IMR-90 (cell line): ENCODE measurements at regions not wholly inside any gene's neighbourhood (a gene's known extent, or its start where the extent isn't known, plus 50 kb on each side); places are given as distances from the start of the nearest gene placed in this dataset.

Experiments
- ATAC-seq: fragments of 200-7000 bp; cut with Tn5 transposase; 2 replicates; pipeline ENCODE4 v1.9.1; 2020; ENCODE audit warnings: low read depth, mild to moderate bottlenecking, moderate library complexity
- BruUV-seq: library from RNA; stranded (reverse); fragments of 400-500 nt; replicated peaks from 2 replicates; lab custom pipeline; 2021; lab: Mats Ljungman, UMichigan
- CTCF ChIA-PET: fragments of 300-600 bp; formaldehyde crosslinking; extraction: SDS; loops from one replicate; lab custom pipeline; 2021; ENCODE audit warnings: antibody characterized with exemption; lab: Yijun Ruan, JAX
- POLR2A ChIA-PET: fragments of 300-600 bp; sonication (Branson Sonifier 250); formaldehyde crosslinking; loops from one replicate; lab custom pipeline; 2022; ENCODE audit warnings: antibody characterized with exemption; ENCODE audit not compliant: unreplicated experiment; lab: Charles Lee
- DNase-seq: peaks from one replicate; pipeline ENCODE4 v3.0.0; 2013
- H2AFZ ChIP-seq: replicated peaks from 2 replicates; pipeline ENCODE3; 2013; ENCODE audit warnings: low read length, mild to moderate bottlenecking; ENCODE audit not compliant: poor library complexity
- H2AK5ac ChIP-seq: 2 replicates; pipeline ENCODE4 v1.6.1; 2013; ENCODE audit warnings: low read depth, low read length, inconsistent platforms
- H2AK9ac ChIP-seq: replicated peaks from 2 replicates; pipeline ENCODE3; 2013; ENCODE audit warnings: mild to moderate bottlenecking, low read depth, low read length, moderate library complexity; ENCODE audit not compliant: poor library complexity
- H2BK120ac ChIP-seq: 2 replicates; pipeline ENCODE4 v1.6.1; 2013; ENCODE audit warnings: low read depth, low read length, inconsistent platforms
- H2BK15ac ChIP-seq: 3 replicates; pipeline ENCODE4 v1.6.1; 2013; ENCODE audit warnings: low read depth, low read length, inconsistent platforms
- H2BK20ac ChIP-seq: 2 replicates; pipeline ENCODE4 v1.6.1; 2013; ENCODE audit warnings: low read depth, mild to moderate bottlenecking, inconsistent platforms, low read length, moderate library complexity
- H2BK5ac ChIP-seq: 2 replicates; pipeline ENCODE4 v1.6.1; 2013; ENCODE audit warnings: mild to moderate bottlenecking, low read depth, low read length, inconsistent platforms; ENCODE audit not compliant: poor library complexity, severe bottlenecking
- H3K14ac ChIP-seq: replicated peaks from 2 replicates; pipeline ENCODE4 v1.6.1; 2013; ENCODE audit warnings: low read depth, low read length, inconsistent platforms
- H3K18ac ChIP-seq: 2 replicates; pipeline ENCODE4 v1.6.1; 2013; ENCODE audit warnings: low read depth, low read length, control low read depth
- H3K23ac ChIP-seq: 2 replicates; pipeline ENCODE4 v1.6.1; 2013; ENCODE audit warnings: low read depth, low read length, inconsistent platforms
- H3K27ac ChIP-seq: 2 replicates; pipeline ENCODE4 v1.5.1; 2013; ENCODE audit warnings: mild to moderate bottlenecking, control low read depth, low read length; ENCODE audit not compliant: insufficient read depth
- H3K27me3 ChIP-seq: 2 replicates; pipeline ENCODE4 v1.6.1; 2013; ENCODE audit warnings: low read length; ENCODE audit not compliant: control insufficient read depth, insufficient read depth
- H3K36me3 ChIP-seq: 2 replicates; pipeline ENCODE4 v1.6.1; 2013; ENCODE audit warnings: low read length, mixed read lengths; ENCODE audit not compliant: control insufficient read depth, insufficient read depth
- H3K4ac ChIP-seq: 2 replicates; pipeline ENCODE4 v1.6.1; 2013; ENCODE audit warnings: low read depth, low read length, inconsistent platforms
- H3K4me1 ChIP-seq: 2 replicates; pipeline ENCODE4 v1.6.1; 2013; ENCODE audit warnings: low read length, mixed read lengths; ENCODE audit not compliant: control insufficient read depth, insufficient read depth
- H3K4me2 ChIP-seq: 2 replicates; pipeline ENCODE4 v1.6.1; 2013; ENCODE audit warnings: low read depth, mild to moderate bottlenecking, control low read depth, low read length, moderate library complexity
- H3K4me3 ChIP-seq: 2 replicates; pipeline ENCODE4 v1.5.1; 2013; ENCODE audit warnings: low read depth, mild to moderate bottlenecking, control low read depth, low read length, moderate library complexity; ENCODE audit not compliant: insufficient read depth
- H3K56ac ChIP-seq: 2 replicates; pipeline ENCODE4 v1.6.1; 2013; ENCODE audit warnings: low read length, inconsistent platforms; ENCODE audit not compliant: insufficient read depth; ENCODE audit errors: extremely low read depth
- H3K79me1 ChIP-seq, 2 experiments: 2 replicates each; pipeline ENCODE4 v1.6.1; 2013; ENCODE audit warnings: low read length in 2 of 2, inconsistent platforms in 1 of 2, low read depth in 1 of 2
- H3K9ac ChIP-seq: 2 replicates; pipeline ENCODE4 v1.6.1; 2013; ENCODE audit warnings: low read depth, low read length, control low read depth
- H3K9me1 ChIP-seq: 2 replicates; pipeline ENCODE4 v1.6.1; 2013; ENCODE audit warnings: low read length, inconsistent platforms; ENCODE audit not compliant: insufficient read depth
- H3K9me3 ChIP-seq: 2 replicates; pipeline ENCODE4 v1.6.1; 2013; ENCODE audit warnings: low read length; ENCODE audit not compliant: control insufficient read depth, insufficient read depth
- H4K20me1 ChIP-seq: 2 replicates; pipeline ENCODE4 v1.6.1; 2013; ENCODE audit warnings: low read length, inconsistent platforms; ENCODE audit not compliant: insufficient read depth
- H4K5ac ChIP-seq: 2 replicates; pipeline ENCODE4 v1.6.1; 2013; ENCODE audit warnings: mild to moderate bottlenecking, low read depth, low read length, control low read depth
- H4K8ac ChIP-seq, 2 experiments: 2 replicates each; pipeline ENCODE4 v1.6.1; 2013; ENCODE audit warnings: low read depth in 2 of 2, low read length in 2 of 2, control low read depth in 1 of 2, inconsistent platforms in 1 of 2
- H4K91ac ChIP-seq: 2 replicates; pipeline ENCODE4 v1.6.1; 2013; ENCODE audit warnings: low read depth, low read length, inconsistent platforms; ENCODE audit not compliant: insufficient read depth
- BHLHE40 ChIP-seq: fragments of 150-350 bp; IDR thresholded peaks from 2 replicates; pipeline ENCODE4 v1.6.1; 2016; ENCODE audit warnings: mild to moderate bottlenecking, low read depth, low read length
- CEBPB ChIP-seq: IDR thresholded peaks from 2 replicates; pipeline ENCODE4 v1.6.1; 2012; ENCODE audit warnings: low read depth, low read length, improper control_type of control experiment
- CHD1 ChIP-seq: IDR thresholded peaks from 2 replicates; pipeline ENCODE4 v1.6.1; 2012; ENCODE audit warnings: low read depth, low read length, improper control_type of control experiment
- FOS ChIP-seq: fragments of 150-350 bp; IDR thresholded peaks from 2 replicates; pipeline ENCODE4 v1.6.1; 2016; ENCODE audit warnings: low read depth, low read length
- MAZ ChIP-seq: IDR thresholded peaks from 2 replicates; pipeline ENCODE4 v1.6.1; 2012; ENCODE audit warnings: low read depth, mild to moderate bottlenecking, low read length, improper control_type of control experiment, moderate library complexity, borderline replicate concordance
- MXI1 ChIP-seq: IDR thresholded peaks from 2 replicates; pipeline ENCODE4 v1.6.1; 2012; ENCODE audit warnings: low read depth, mild to moderate bottlenecking, low read length, moderate library complexity, borderline replicate concordance
- NFE2L2 ChIP-seq: fragments of 150-350 bp; IDR thresholded peaks from 2 replicates; pipeline ENCODE4 v1.6.1; 2016; ENCODE audit warnings: low read depth, mild to moderate bottlenecking, low read length
- POLR2A ChIP-seq: IDR thresholded peaks from 2 replicates; pipeline ENCODE4 v1.6.1; 2012; ENCODE audit warnings: mild to moderate bottlenecking, low read depth, low read length
- RAD21 ChIP-seq: IDR thresholded peaks from 2 replicates; pipeline ENCODE4 v1.6.1; 2012; ENCODE audit warnings: low read length, improper control_type of control experiment
- RCOR1 ChIP-seq: IDR thresholded peaks from 2 replicates; pipeline ENCODE4 v1.6.1; 2012; ENCODE audit warnings: mild to moderate bottlenecking, low read length, improper control_type of control experiment; ENCODE audit not compliant: insufficient replicate concordance
- RFX5 ChIP-seq: IDR thresholded peaks from 2 replicates; pipeline ENCODE4 v1.8.0; 2012; ENCODE audit warnings: low read depth, mild to moderate bottlenecking, low read length, moderate library complexity
- SMC3 ChIP-seq: fragments of 150-350 bp; IDR thresholded peaks from 2 replicates; pipeline ENCODE4 v1.6.1; 2016; ENCODE audit warnings: low read depth, mild to moderate bottlenecking, antibody characterized with exemption, low read length, moderate library complexity
- WGBS, 2 experiments: methylation state at CpG; one replicate each; pipeline versions ENCODE4 v1.1.5 to v1.1.7; 2013; ENCODE audit warnings: missing lambda C conversion rate in 2 of 2; ENCODE audit not compliant: insufficient read length in 1 of 2; ENCODE audit errors: extremely low coverage in 2 of 2; 5-methylcytosine and 5-hydroxymethylcytosine counted together
- dilution Hi-C: fragments of 300-500 bp; cut with HindIII; formaldehyde crosslinking; loops from one replicate; pipeline ENCODE4 v1.14.3; 2018; ENCODE audit warnings: low sequenced_read_pairs; ENCODE audit not compliant: unreplicated experiment
- in situ Hi-C: fragments of 300-500 bp; cut with MboI; formaldehyde crosslinking; loops from 3 replicates; pipeline ENCODE4 v1.14.3; 2019; ENCODE audit warnings: low sequenced_read_pairs, inconsistent platforms, mixed read lengths
- intact Hi-C: fragments of 100-400 bp; cut with micrococcal nuclease; formaldehyde crosslinking; loops from 2 replicates; pipeline ENCODE4 v1.10.0; 2022
- TF ChIP-seq, protein P1 (sequence below): conservative IDR thresholded peaks from 2 replicates; pipeline ENCODE4 v1.5.1; 2012; ENCODE audit warnings: mild to moderate bottlenecking, low read depth, low read length, improper control_type of control experiment
- TF ChIP-seq, protein P2 (sequence below): fragments of 150-350 bp; IDR thresholded peaks from 2 replicates; pipeline ENCODE4 v1.6.1; 2017; ENCODE audit warnings: mild to moderate bottlenecking, antibody characterized with exemption, low read length, low read depth
- TF ChIP-seq, protein P3 (sequence below): fragments of 150-350 bp; IDR thresholded peaks from 2 replicates; pipeline ENCODE4 v1.6.1; 2016; ENCODE audit warnings: low read depth, mild to moderate bottlenecking, low read length, moderate library complexity, borderline replicate concordance

DNA sequence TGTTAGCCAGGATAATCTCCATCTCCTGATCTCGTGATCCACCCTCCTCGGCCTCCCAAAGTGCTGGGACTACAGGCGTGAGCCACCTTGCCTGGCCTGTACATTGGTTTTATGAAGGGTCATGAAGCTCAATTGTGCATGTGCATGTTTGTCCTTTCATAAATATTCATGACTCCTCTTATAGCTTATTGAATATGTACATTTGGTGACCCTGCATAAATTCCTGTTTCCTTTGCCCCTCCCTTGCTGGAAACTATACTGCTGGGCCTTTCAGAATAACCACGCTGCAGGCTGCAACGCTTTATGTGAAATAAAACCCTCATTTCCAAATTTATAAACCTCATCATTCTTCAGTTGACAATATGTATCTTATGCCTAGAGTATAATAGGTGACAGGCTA, 978.0 kb upstream of the LCORL start:
- H3K9ac ChIP-seq, result no peak overlapping the region
- no peaks in the 10 kb centered on the region; the same call in 1 of the 2 replicates for H3K9me3 ChIP-seq
- H3K56ac ChIP-seq, result no peak overlapping the region
- POLR2A ChIA-PET, result no interaction called here
- no peaks in the 10 kb centered on the region for H3K9me1 ChIP-seq
- no peak overlapping the region for H3K4me3 ChIP-seq
- no peak overlapping the region for H3K27ac ChIP-seq
- no peak for DNase-seq
- TF ChIP-seq, protein P1, sequence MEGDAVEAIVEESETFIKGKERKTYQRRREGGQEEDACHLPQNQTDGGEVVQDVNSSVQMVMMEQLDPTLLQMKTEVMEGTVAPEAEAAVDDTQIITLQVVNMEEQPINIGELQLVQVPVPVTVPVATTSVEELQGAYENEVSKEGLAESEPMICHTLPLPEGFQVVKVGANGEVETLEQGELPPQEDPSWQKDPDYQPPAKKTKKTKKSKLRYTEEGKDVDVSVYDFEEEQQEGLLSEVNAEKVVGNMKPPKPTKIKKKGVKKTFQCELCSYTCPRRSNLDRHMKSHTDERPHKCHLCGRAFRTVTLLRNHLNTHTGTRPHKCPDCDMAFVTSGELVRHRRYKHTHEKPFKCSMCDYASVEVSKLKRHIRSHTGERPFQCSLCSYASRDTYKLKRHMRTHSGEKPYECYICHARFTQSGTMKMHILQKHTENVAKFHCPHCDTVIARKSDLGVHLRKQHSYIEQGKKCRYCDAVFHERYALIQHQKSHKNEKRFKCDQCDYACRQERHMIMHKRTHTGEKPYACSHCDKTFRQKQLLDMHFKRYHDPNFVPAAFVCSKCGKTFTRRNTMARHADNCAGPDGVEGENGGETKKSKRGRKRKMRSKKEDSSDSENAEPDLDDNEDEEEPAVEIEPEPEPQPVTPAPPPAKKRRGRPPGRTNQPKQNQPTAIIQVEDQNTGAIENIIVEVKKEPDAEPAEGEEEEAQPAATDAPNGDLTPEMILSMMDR, result no peak
- TF ChIP-seq, protein P2, sequence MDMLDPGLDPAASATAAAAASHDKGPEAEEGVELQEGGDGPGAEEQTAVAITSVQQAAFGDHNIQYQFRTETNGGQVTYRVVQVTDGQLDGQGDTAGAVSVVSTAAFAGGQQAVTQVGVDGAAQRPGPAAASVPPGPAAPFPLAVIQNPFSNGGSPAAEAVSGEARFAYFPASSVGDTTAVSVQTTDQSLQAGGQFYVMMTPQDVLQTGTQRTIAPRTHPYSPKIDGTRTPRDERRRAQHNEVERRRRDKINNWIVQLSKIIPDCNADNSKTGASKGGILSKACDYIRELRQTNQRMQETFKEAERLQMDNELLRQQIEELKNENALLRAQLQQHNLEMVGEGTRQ, result no peak
- TF ChIP-seq, protein P3, sequence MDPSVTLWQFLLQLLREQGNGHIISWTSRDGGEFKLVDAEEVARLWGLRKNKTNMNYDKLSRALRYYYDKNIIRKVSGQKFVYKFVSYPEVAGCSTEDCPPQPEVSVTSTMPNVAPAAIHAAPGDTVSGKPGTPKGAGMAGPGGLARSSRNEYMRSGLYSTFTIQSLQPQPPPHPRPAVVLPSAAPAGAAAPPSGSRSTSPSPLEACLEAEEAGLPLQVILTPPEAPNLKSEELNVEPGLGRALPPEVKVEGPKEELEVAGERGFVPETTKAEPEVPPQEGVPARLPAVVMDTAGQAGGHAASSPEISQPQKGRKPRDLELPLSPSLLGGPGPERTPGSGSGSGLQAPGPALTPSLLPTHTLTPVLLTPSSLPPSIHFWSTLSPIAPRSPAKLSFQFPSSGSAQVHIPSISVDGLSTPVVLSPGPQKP, result no peak
- TF ChIP-seq RFX5, result no peak
- TF ChIP-seq CHD1, result no peak
- TF ChIP-seq FOS, result no peak
- no peak for TF ChIP-seq SMC3
- TF ChIP-seq MAZ, result no peak
- TF ChIP-seq CEBPB, result no peak
- TF ChIP-seq RCOR1, result no peak
- TF ChIP-seq POLR2A, result no peak
- TF ChIP-seq BHLHE40, result no peak
- no peak for TF ChIP-seq NFE2L2
- TF ChIP-seq MXI1, result no peak
- TF ChIP-seq RAD21, result no peak
- H2AFZ ChIP-seq, result no peak overlapping the region
- dilution Hi-C loops (no loop called here), in situ Hi-C loops (no loop called here), intact Hi-C loops (no loop called here)
- no peak overlapping the region for H2BK20ac ChIP-seq
- no peak overlapping the region for H2AK5ac ChIP-seq
- no peak overlapping the region for H4K5ac ChIP-seq
- H2AK9ac ChIP-seq, result no peak overlapping the region
- H3K79me1 ChIP-seq, result no peaks in the 10 kb centered on the region
- H3K4ac ChIP-seq, result no peak overlapping the region
- no peak overlapping the region for H4K91ac ChIP-seq
- no TSS peak for BruUV-seq
- H3K23ac ChIP-seq, result no peak overlapping the region
- no peak overlapping the region for H4K8ac ChIP-seq
- H3K18ac ChIP-seq, result no peak overlapping the region
- H3K14ac ChIP-seq, result no peak overlapping the region
- H2BK15ac ChIP-seq, result no peak overlapping the region
- no peak overlapping the region for H2BK120ac ChIP-seq
- H3K27me3 ChIP-seq, result no peaks in the 10 kb centered on the region
- H3K4me1 ChIP-seq, result no peaks in the 10 kb centered on the region
- WGBS, 2 experiments, result no CpG with 5 or more reads among the region's 5 CpGs
- CTCF ChIA-PET, result no interaction called here
- no peak overlapping the region for H3K4me2 ChIP-seq
- no peak for ATAC-seq
- no peak overlapping the region for H2BK5ac ChIP-seq
- no peaks in the 10 kb centered on the region for H3K36me3 ChIP-seq
- H4K20me1 ChIP-seq, result no peaks in the 10 kb centered on the region
